Psoas muscle (tissue), 7 donors: ENCODE measurements at regions not wholly inside any gene's neighbourhood (a gene's known extent, or its start where the extent isn't known, plus 50 kb on each side); places are given as distances from the start of the nearest gene placed in this dataset.
A peak's percentile ranks its signal among the peaks of the same experiment; 100 is the strongest.
"Not testable (repeated sequence)": the region's sequence is repeated elsewhere in the genome, so short reads cannot be mapped to it uniquely, and the experiment has no call there.

Source experiments
- ATAC-seq, 4 donors: fragments of 200-7000 bp; cut with Tn5 transposase; one replicate each; pipeline ENCODE4 v1.9.1; 2020; ENCODE audit warnings: moderate library complexity in 3 of 4, mild to moderate bottlenecking in 2 of 4
- DNase-seq, 2 donors: peaks; one replicate each; pipeline ENCODE4 v3.0.0-alpha.2; 2020
- H3K27ac ChIP-seq: fragments of 200-600 bp; one replicate; pipeline ENCODE4 v1.8.0; 2022
- H3K27me3 ChIP-seq, 3 donors: fragments of 200-600 bp in 1 of 3; one replicate each; pipeline versions ENCODE4 v1.6.1 to v1.8.0; 2013 to 2022; ENCODE audit warnings: low read length in 2 of 3, mild to moderate bottlenecking in 2 of 3, moderate library complexity in 1 of 3; ENCODE audit not compliant: insufficient read depth in 3 of 3
- H3K36me3 ChIP-seq, 2 donors: fragments of 200-600 bp in 1 of 2; one replicate each; pipeline versions ENCODE4 v1.6.1 to v1.8.0; 2013 to 2022; ENCODE audit warnings: low read depth in 1 of 2, mild to moderate bottlenecking in 1 of 2, moderate library complexity in 1 of 2; ENCODE audit not compliant: insufficient read depth in 1 of 2
- H3K4me1 ChIP-seq: fragments of 200-600 bp; one replicate; pipeline ENCODE4 v1.8.0; 2022
- H3K4me3 ChIP-seq: fragments of 200-600 bp; one replicate; pipeline ENCODE4 v1.8.0; 2022; ENCODE audit warnings: mild to moderate bottlenecking
- H3K9me3 ChIP-seq: fragments of 200-600 bp; one replicate; pipeline ENCODE4 v1.8.0; 2022
- WGBS, 3 donors: extraction: QIAGEN DNeasy Blood & Tissue Kit; methylation state at CpG; one replicate each; pipeline versions ENCODE4 v1.1.6 to v1.1.7; 2013; 5-methylcytosine and 5-hydroxymethylcytosine counted together
- intact Hi-C, 2 donors: fragments of 100-400 bp; cut with DNase I; formaldehyde crosslinking; loops; one replicate each; pipeline versions ENCODE4 v1.11.0 to v1.14.2; 2022
- TF ChIP-seq, protein P1 (sequence below): fragments of 200-600 bp; IDR thresholded peaks from one replicate; pipeline ENCODE4 v1.8.0; 2022; ENCODE audit warnings: antibody characterized with exemption
- donor health status: healthy with polysubstance abuse.
- donor health status: DM: no; HTN: no; CAD: no; lungs with moderate emphysema.
- donor health status: Bipolar disorder and iron deficiency.
- donor health status: healthy.
- donor health status: DM: yes; HTN: yes; CAD: no.
- donor health status: DM: no; HTN: no; CAD: no.
- donor health status: DM: yes; HTN: yes; CAD: no.

DNA sequence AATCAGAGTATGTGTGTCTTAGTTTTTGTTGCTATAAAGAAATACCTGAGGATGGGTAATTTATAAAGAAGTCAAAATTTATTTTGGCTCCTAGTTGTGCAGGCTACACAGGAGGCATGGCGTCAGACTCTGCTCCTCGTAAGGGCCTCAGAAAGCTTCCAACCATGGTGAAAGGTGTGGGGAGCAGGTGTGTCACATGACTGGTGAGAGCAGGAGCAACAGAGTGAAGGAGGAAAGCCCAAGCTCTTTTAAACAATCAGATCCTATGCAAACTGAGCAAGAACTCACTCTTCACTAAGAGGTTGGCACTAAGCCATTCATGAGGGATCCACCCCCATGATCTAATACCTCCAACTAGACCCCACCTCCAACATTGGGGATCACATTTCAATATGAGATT is 1524.3 kb downstream of the HACE1 start:
- H3K4me3 ChIP-seq = no peak overlapping the region
- intact Hi-C loops = no loop called here

DNA sequence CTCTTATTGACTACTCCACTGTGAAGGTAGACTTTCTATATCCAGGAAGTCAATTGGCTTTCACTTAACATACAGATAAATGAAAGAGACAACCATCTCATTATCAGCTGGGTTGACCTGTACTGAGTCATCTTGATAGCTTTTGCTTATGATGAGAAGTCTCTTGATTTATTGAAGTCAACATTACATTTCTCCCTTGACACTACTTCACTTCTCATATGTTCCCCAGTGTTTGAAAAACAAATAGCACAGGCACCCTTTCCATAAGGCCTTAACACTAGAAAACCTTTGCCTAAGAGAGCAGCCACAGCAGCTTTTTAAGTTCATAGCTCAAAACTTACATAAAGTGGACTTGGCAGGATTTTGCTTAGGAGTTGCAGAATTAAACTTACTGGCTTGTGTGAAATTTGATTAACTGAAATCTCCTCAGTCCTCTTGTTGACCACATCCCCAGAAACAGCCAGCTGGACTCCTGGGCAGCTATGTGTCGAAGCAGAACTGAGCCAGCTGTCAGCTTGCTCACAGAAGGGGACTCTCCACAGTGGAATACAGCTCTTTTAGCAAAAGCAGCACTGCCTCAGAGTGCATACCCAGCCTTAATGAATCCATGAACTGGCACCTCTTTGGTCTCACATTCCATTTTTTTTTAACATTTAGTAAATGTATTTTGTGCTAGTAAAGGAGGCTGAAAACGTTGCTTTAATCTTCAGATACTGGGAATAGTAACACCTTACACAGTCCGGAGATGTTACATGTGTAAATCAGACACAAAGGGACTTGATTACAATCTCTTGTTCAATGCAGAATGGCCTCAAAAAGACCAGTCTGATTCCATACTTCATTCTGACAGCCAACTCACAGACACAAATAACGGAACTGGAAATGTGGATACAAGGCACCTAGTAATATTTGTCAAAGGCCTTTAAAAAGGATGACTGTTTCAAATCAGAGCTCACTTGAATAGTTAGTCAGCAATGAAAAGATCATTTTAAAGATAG is 1532.7 kb downstream of the HACE1 start:
- H3K4me1 ChIP-seq = no peaks in the 10 kb centered on the region
- H3K27me3 ChIP-seq = peaks cover 0 to 4% (median 0%) of the 10 kb centered on the region in 3 donors
- H3K9me3 ChIP-seq = no peaks in the 10 kb centered on the region
- intact Hi-C loops = no loop called here
- WGBS, 3 donors = 26 to 30% (median 26%) methylated on average over 4 of the region's 4 CpGs
- no peak overlapping the region for H3K4me3 ChIP-seq
- ATAC-seq = no peak
- TF ChIP-seq, protein P1, sequence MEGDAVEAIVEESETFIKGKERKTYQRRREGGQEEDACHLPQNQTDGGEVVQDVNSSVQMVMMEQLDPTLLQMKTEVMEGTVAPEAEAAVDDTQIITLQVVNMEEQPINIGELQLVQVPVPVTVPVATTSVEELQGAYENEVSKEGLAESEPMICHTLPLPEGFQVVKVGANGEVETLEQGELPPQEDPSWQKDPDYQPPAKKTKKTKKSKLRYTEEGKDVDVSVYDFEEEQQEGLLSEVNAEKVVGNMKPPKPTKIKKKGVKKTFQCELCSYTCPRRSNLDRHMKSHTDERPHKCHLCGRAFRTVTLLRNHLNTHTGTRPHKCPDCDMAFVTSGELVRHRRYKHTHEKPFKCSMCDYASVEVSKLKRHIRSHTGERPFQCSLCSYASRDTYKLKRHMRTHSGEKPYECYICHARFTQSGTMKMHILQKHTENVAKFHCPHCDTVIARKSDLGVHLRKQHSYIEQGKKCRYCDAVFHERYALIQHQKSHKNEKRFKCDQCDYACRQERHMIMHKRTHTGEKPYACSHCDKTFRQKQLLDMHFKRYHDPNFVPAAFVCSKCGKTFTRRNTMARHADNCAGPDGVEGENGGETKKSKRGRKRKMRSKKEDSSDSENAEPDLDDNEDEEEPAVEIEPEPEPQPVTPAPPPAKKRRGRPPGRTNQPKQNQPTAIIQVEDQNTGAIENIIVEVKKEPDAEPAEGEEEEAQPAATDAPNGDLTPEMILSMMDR = no peak
- no peaks in the 10 kb centered on the region for H3K36me3 ChIP-seq
- no peak overlapping the region for H3K27ac ChIP-seq
- DNase-seq = no peak

More for the DNA sequence above, 1524.3 kb downstream of the HACE1 start:
- Histone ChIP-seq H3K4me1 (no peaks in the 10 kb centered on the region), H3K36me3 (no peaks in the 10 kb centered on the region), H3K27ac (no peak overlapping the region), H3K9me3 (no peaks in the 10 kb centered on the region), H3K27me3 (peaks cover 0 to 4% (median 2%) of the 10 kb centered on the region in 3 donors)
- no peak for DNase-seq
- 78 to 81% (median 80%) methylated on average over 2 of the region's 2 CpGs for WGBS, 3 donors
- TF ChIP-seq, protein P1 = no peak
- ATAC-seq = no peak

DNA sequence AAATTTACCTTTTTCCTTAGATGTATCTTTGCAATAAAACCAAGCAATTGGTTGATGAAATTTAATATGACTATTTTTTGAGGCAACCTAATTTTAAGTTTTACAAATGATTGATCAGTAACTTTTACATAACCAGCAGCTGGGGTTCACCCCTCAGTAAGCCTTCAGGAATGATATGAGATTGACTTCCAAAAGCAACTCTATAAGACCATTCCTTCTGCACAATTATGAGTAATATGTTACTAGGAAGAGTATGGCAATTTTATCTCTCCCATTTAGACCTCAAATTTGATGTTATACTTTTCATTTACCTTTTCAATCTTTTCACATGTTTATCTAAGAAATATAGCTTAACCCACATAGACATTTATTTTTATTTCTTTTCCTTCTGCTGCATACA is 1546.3 kb downstream of the HACE1 start:
- intact Hi-C loops = no loop called here
- ATAC-seq (no peak), DNase-seq (no peak)
- Histone ChIP-seq H3K4me3 (no peak overlapping the region), H3K9me3 (no peaks in the 10 kb centered on the region), H3K36me3 (no peaks in the 10 kb centered on the region), H3K27ac (no peak overlapping the region), H3K4me1 (no peaks in the 10 kb centered on the region), H3K27me3 (no peaks in the 10 kb centered on the region)
- TF ChIP-seq, protein P1 = no peak

DNA sequence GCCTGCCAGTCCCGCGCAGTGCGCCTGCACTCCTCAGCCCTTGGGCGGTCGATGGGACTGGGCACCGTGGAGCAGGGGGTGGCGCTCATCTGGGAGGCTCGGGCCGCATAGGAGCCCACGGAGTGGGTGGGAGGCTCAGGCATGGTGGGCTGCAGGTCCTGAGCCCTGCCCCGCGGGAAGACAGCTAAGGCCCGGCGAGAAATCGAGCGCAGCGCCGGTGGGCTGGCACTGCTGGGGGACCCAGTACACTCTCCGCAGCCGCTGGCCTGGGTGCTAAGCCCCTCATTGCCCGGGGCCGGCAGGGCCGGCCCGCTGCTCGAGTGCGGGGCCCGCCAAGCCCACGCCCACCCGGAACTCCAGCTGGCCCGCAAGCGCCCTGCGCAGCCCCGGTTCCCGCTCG is 1565.3 kb downstream of the HACE1 start:
- H3K27me3 ChIP-seq, H3K4me3 ChIP-seq, H3K36me3 ChIP-seq, H3K9me3 ChIP-seq, intact Hi-C loops, H3K27ac ChIP-seq, ATAC-seq, H3K4me1 ChIP-seq: not testable (repeated sequence)
- DNase-seq = peak in 1 of 2 donors; percentile 17
- 95% methylated on average over 25 to 30 of the region's 35 CpGs; no CpG with 5 or more reads in 1 of the 3 donors for WGBS, 3 donors

DNA sequence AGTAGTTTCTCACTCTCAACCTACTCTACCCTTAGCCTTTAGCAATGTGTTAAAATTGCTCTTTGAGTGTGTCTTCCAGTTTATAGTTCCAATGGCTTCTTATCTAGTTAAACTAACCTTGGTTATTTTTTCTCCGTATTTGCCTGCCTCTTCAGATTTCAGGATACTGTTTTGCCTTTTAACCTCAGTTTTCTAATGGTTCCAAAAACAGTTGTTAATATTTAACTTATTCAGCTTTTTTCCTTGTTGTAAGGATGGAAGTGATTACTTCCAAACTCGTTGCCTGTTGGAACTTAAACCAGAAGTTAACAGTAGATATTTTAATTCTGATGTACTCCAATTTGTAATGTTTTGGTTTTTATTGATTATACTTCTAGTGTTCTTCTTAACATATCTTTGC is 1574.9 kb downstream of the HACE1 start:
- DNase-seq = no peak
- Histone ChIP-seq H3K27me3 (no peaks in the 10 kb centered on the region), H3K36me3 (no peaks in the 10 kb centered on the region), H3K4me3 (no peak overlapping the region), H3K4me1 (no peaks in the 10 kb centered on the region), H3K9me3 (no peaks in the 10 kb centered on the region), H3K27ac (no peak overlapping the region)
- no peak for ATAC-seq
- 35 to 80% (median 50%) methylated on average over 2 of the region's 2 CpGs for WGBS, 3 donors
- TF ChIP-seq, protein P1 = no peak
- intact Hi-C loops = loop anchor here in 1 of 2 donors (5.0 kb wide), 1 partner anchor 32 kb away; no protein-coding TSS in a partner anchor
